ENCODE measurements at regions not wholly inside any gene's neighbourhood (a gene's known extent, or its start where the extent isn't known, plus 50 kb on each side); places are given as distances from the start of the nearest gene placed in this dataset.

GRCh38 chr12:19988001-19988400 is 380.3 kb upstream of the PDE3A start:
- TF ChIP-seq BHLHE40 (IDR thresholded peaks at IDR 0.05; ENCODE audit: low read depth, low read length) (no peak), CTCF (conservative IDR thresholded peaks at IDR 0.05; ENCODE audit: low read depth, low read length) (no peak), SMC3 (IDR thresholded peaks at IDR 0.05; ENCODE audit: low read depth, low read length) (no peak), POLR2A (IDR thresholded peaks at IDR 0.05; ENCODE audit: low read depth, low read length) (no peak), RFX5 (IDR thresholded peaks at IDR 0.05; ENCODE audit: low read depth, low read length) (no peak), RCOR1 (IDR thresholded peaks at IDR 0.05; ENCODE audit: insufficient replicate concordance, low read length) (no peak), MAFK (IDR thresholded peaks at IDR 0.05; ENCODE audit: low read depth, low read length) (no peak), FOS (IDR thresholded peaks at IDR 0.05; ENCODE audit: low read depth, low read length) (no peak), NFE2L2 (IDR thresholded peaks at IDR 0.05; ENCODE audit: low read depth, low read length) (no peak), CHD1 (IDR thresholded peaks at IDR 0.05; ENCODE audit: low read depth, low read length) (no peak), MXI1 (IDR thresholded peaks at IDR 0.05; ENCODE audit: borderline replicate concordance, low read depth, low read length) (no peak), USF2 (IDR thresholded peaks at IDR 0.05; ENCODE audit: low read depth, low read length) (no peak), ELK1 (IDR thresholded peaks at IDR 0.05; ENCODE audit: borderline replicate concordance, low read depth, low read length) (no peak), MAZ (IDR thresholded peaks at IDR 0.05; ENCODE audit: borderline replicate concordance, low read depth, low read length) (no peak)
